Esophagus muscularis mucosa (tissue), 4 donors: ENCODE measurements at regions not wholly inside any gene's neighbourhood (a gene's known extent, or its start where the extent isn't known, plus 50 kb on each side); places are given as distances from the start of the nearest gene placed in this dataset.

Source experiments
- DNase-seq: peaks from one replicate; pipeline ENCODE4 v3.0.0-alpha.2; 2017; ENCODE audit errors: extremely low spot score
- H3K27ac ChIP-seq, 4 donors: fragments of 200-600 bp; sonication (generic); replicated peaks in 1 of 4; 1 replicate in 3 of 4; 2 replicates in 1 of 4; pipeline ENCODE4 v1.5.1; 2016 to 2019; ENCODE audit warnings: mild to moderate bottlenecking in 1 of 4
- H3K27me3 ChIP-seq, 4 donors: fragments of 200-600 bp; sonication (generic); one replicate each; pipeline versions ENCODE4 v1.5.1 to v1.6.0; 2016 to 2019
- H3K36me3 ChIP-seq, 4 donors: fragments of 200-600 bp; sonication (generic); one replicate each; pipeline ENCODE4 v1.5.1; 2016 to 2019
- H3K4me1 ChIP-seq, 4 donors: fragments of 200-600 bp; sonication (generic); one replicate each; pipeline ENCODE4 v1.5.1; 2016 to 2019
- H3K4me3 ChIP-seq, 4 donors: fragments of 200-600 bp; sonication (generic); 1 replicate in 2 of 4; 2 replicates in 2 of 4; pipeline ENCODE4 v1.5.1; 2016 to 2019; ENCODE audit warnings: mild to moderate bottlenecking in 4 of 4, moderate library complexity in 1 of 4
- H3K9me3 ChIP-seq, 4 donors: fragments of 200-600 bp; sonication (generic); 1 replicate in 3 of 4; 2 replicates in 1 of 4; pipeline ENCODE4 v1.5.1; 2016 to 2019
- EP300 ChIP-seq: sonication (generic); formaldehyde crosslinking; IDR thresholded peaks from one replicate; pipeline ENCODE4 v1.6.1; 2017; ENCODE audit warnings: antibody characterized with exemption
- POLR2A ChIP-seq: fragments of 450-650 bp; IDR thresholded peaks from one replicate; pipeline ENCODE4 v1.6.1; 2017; ENCODE audit warnings: antibody characterized with exemption, moderate library complexity, mild to moderate bottlenecking, low read depth
- POLR2AphosphoS5 ChIP-seq, 2 donors: sonication (generic); formaldehyde crosslinking; IDR thresholded peaks; one replicate each; pipeline ENCODE4 v1.6.1; 2017; ENCODE audit warnings: antibody characterized with exemption in 2 of 2
- WGBS: methylation state at CpG from one replicate; pipeline ENCODE4 v1.1.5; 2018; 5-methylcytosine and 5-hydroxymethylcytosine counted together
- intact Hi-C: fragments of 100-400 bp; cut with DNase I; formaldehyde crosslinking; loops from one replicate; pipeline ENCODE4 v1.15.1; 2023
- TF ChIP-seq, protein P1 (sequence below), 3 experiments: fragments of 200-600 bp in 2 of 3; fragments of 450-650 bp in 1 of 3; sonication (generic) in 2 of 3; IDR thresholded peaks; one replicate each; pipeline ENCODE4 v1.5.1; 2017 to 2019; ENCODE audit warnings: antibody characterized with exemption in 3 of 3, mild to moderate bottlenecking in 2 of 3, moderate library complexity in 1 of 3

DNA sequence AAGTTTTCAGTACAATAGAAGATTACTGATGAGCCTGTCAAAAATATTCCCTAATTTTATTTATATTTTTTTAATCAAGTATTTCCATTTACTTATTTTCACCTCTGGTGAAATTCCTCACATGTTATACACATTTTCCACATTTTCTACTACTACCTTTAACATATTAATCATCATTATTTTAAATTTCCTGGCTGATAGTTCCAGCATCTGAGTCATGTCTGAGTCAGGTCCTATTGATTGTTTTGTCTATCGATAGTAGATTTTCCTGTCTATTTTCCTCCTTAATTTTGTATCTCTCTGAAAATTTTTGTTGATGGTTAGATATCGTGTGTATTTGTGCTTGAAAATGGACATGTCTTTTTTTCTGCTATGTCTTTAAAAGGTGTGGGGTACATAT is 211.8 kb upstream of the DSEL start:
- H3K27me3 ChIP-seq, result no peaks in the 10 kb centered on the region
- H3K27ac ChIP-seq, result no peak overlapping the region
- 96% methylated on average over 2 of the region's 2 CpGs for WGBS
- no peaks in the 10 kb centered on the region for H3K36me3 ChIP-seq
- no peak overlapping the region for H3K4me3 ChIP-seq
- DNase-seq, result no peak
- no peak for TF ChIP-seq EP300
- intact Hi-C loops, result no loop called here
- H3K4me1 ChIP-seq, result no peaks in the 10 kb centered on the region
- no peaks in the 10 kb centered on the region for H3K9me3 ChIP-seq

DNA sequence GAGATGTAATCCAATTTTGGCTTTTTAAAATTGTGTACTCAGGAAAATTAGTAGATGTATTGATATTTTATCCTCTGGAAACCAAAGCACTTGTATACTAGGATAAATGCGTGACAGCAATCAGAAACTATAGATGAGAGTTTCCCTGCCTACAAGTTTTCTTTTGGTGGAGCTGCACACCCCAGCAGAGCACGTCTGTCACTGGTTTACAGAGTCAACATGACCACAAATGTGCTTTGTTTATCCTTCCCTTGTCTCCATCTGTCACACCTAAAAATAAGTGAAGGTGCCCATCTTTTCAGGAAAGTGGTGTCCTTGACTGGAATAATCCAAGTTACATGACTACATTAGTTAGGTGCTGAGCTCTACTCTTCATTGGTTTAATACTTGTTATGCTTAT is 210.4 kb upstream of the DSEL start:
- WGBS, result 25% methylated on average over 2 of the region's 2 CpGs
- Histone ChIP-seq H3K4me1 (no peaks in the 10 kb centered on the region), H3K27ac (no peak overlapping the region), H3K27me3 (no peaks in the 10 kb centered on the region), H3K36me3 (no peaks in the 10 kb centered on the region), H3K4me3 (no peak overlapping the region), H3K9me3 (no peaks in the 10 kb centered on the region)
- TF ChIP-seq EP300 (no peak), POLR2AphosphoS5 (IDR thresholded peaks at IDR 0.05) (no peak), POLR2A (no peak)
- TF ChIP-seq, protein P1, sequence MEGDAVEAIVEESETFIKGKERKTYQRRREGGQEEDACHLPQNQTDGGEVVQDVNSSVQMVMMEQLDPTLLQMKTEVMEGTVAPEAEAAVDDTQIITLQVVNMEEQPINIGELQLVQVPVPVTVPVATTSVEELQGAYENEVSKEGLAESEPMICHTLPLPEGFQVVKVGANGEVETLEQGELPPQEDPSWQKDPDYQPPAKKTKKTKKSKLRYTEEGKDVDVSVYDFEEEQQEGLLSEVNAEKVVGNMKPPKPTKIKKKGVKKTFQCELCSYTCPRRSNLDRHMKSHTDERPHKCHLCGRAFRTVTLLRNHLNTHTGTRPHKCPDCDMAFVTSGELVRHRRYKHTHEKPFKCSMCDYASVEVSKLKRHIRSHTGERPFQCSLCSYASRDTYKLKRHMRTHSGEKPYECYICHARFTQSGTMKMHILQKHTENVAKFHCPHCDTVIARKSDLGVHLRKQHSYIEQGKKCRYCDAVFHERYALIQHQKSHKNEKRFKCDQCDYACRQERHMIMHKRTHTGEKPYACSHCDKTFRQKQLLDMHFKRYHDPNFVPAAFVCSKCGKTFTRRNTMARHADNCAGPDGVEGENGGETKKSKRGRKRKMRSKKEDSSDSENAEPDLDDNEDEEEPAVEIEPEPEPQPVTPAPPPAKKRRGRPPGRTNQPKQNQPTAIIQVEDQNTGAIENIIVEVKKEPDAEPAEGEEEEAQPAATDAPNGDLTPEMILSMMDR (IDR thresholded peaks at IDR 0.05), result no peak
- intact Hi-C loops, result no loop called here
- no peak for DNase-seq

DNA sequence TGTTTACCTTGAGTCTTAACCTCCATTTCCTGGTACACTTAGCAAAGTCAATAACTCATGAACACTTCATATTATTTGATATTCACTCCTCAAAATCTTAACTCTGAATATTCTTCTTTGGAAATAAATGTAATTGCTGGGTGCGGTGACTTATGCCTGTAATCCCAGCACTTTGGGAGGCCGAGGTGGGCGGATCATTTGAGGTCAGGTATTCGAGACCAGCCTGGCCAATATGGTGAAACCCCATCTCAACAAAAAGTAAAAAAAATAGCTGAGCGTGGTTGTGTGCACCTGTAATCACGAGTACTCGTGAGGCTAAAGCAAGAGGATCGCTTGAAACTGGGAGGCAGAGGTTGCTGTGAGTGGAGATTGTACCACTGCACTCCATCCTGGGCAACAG is 201.3 kb upstream of the DSEL start:
- H3K9me3 ChIP-seq, result no peaks in the 10 kb centered on the region
- no peaks in the 10 kb centered on the region for H3K4me1 ChIP-seq
- intact Hi-C loops, result loop anchor here (10.0 kb wide), 1 partner anchor 203 kb away; the partner anchor contains the start of gene DSEL
- H3K4me3 ChIP-seq, result no peak overlapping the region
- H3K27me3 ChIP-seq, result no peaks in the 10 kb centered on the region
- no peak for DNase-seq
- 83% methylated on average over 8 of the region's 8 CpGs for WGBS
- no peak for TF ChIP-seq EP300
- TF ChIP-seq, protein P1 (IDR thresholded peaks at IDR 0.05), result no peak
- TF ChIP-seq POLR2AphosphoS5 (IDR thresholded peaks at IDR 0.05), result no peak
- no peak for TF ChIP-seq POLR2A
- H3K27ac ChIP-seq, result no peak overlapping the region
- no peaks in the 10 kb centered on the region for H3K36me3 ChIP-seq

DNA sequence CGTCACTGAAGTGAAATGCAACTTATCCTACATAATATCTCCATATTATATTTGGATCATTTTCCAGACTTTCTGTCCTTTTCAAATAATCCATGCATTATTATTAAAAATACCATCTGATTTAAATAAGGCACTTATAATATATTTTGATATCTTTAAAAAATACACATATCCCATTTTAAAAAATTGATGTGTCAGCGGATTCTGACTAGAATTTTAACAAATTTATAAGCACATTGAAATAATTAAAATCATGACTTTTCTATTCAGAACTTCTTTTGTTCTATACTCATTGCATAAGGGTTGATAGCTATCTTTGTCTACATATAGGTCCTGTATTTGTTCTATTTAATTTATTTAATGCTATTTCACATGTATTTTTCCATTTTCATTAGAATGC is 199.0 kb upstream of the DSEL start:
- DNase-seq, result no peak
- H3K27ac ChIP-seq, result no peak overlapping the region
- intact Hi-C loops, result loop anchor here (10.0 kb wide), 1 partner anchor 201 kb away; the partner anchor contains the start of gene DSEL
- H3K9me3 ChIP-seq, result no peaks in the 10 kb centered on the region
- H3K36me3 ChIP-seq, result no peaks in the 10 kb centered on the region
- H3K4me3 ChIP-seq, result no peak overlapping the region
- 62% methylated on average over 2 of the region's 2 CpGs for whole genome bisulfite sequencing
- H3K27me3 ChIP-seq, result no peaks in the 10 kb centered on the region
- TF ChIP-seq POLR2A (no peak), POLR2AphosphoS5 (IDR thresholded peaks at IDR 0.05) (no peak), EP300 (no peak)
- TF ChIP-seq, protein P1 (IDR thresholded peaks at IDR 0.05), result no peak
- H3K4me1 ChIP-seq, result no peaks in the 10 kb centered on the region

DNA sequence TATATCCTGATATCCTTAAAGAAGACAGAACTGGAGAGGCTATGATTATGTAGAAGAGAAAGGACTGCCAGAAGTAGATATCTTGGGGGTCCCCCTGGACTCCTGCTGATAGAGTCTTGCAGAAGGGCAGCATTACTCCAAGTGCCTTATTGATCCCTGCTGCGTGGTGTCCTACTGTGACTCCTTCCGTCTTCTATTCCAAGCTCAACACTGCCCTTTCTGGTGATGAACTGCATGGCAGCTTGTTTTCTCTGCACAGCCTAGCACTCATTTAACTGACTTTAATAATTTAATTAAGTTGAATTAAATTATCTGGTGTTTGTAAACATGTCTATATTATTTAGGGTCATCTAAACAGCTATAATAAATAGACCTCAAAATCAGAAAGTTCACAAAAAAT is 194.1 kb upstream of the DSEL start:
- Histone ChIP-seq H3K4me3 (no peak overlapping the region), H3K27me3 (no peaks in the 10 kb centered on the region), H3K36me3 (no peaks in the 10 kb centered on the region), H3K9me3 (no peaks in the 10 kb centered on the region), H3K27ac (no peak overlapping the region), H3K4me1 (no peaks in the 10 kb centered on the region)
- 71% methylated on average over 2 of the region's 2 CpGs for WGBS
- intact Hi-C loops, result loop anchor here (10.0 kb wide), 1 partner anchor 196 kb away; the partner anchor contains the start of gene DSEL
- TF ChIP-seq POLR2A, result no peak
- TF ChIP-seq, protein P1 (IDR thresholded peaks at IDR 0.05), result peak in 1 of 3 experiments; percentile 24
- DNase-seq, result no peak
